BE2C (cell line): ENCODE measurements at regions not wholly inside any gene's neighbourhood (a gene's known extent, or its start where the extent isn't known, plus 50 kb on each side); places are given as distances from the start of the nearest gene placed in this dataset.
"Not testable (repeated sequence)": the region's sequence is repeated elsewhere in the genome, so short reads cannot be mapped to it uniquely, and the experiment has no call there.

Experiments used
- DNase-seq: peaks from one replicate; pipeline ENCODE4 v3.0.0-alpha.2; 2020
- H3K27me3 ChIP-seq: fragments of 250-450 bp; sonication (Bioruptor Pico); 2 replicates; pipeline ENCODE4 v1.5.1; 2020; ENCODE audit warnings: mild to moderate bottlenecking
- H3K36me3 ChIP-seq: fragments of 250-450 bp; sonication (Bioruptor Pico); 2 replicates; pipeline ENCODE4 v1.5.1; 2020; ENCODE audit warnings: mild to moderate bottlenecking
- H3K4me1 ChIP-seq: fragments of 250-450 bp; sonication (Bioruptor Pico); 2 replicates; pipeline ENCODE4 v1.5.1; 2020
- H3K4me3 ChIP-seq: 2 replicates; pipeline ENCODE4 v1.5.1; 2011; ENCODE audit warnings: low read depth, low read length
- H3K9me3 ChIP-seq: fragments of 250-450 bp; sonication (Bioruptor Pico); 2 replicates; pipeline ENCODE4 v1.5.1; 2020
- CTCF ChIP-seq: IDR thresholded peaks from 2 replicates; pipeline ENCODE4 v1.5.1; 2012; ENCODE audit warnings: mild to moderate bottlenecking, low read depth, low read length

GRCh38 chr3:194886836-194887235 lies 201.2 kb downstream of the FAM43A start:
- Histone ChIP-seq H3K4me3 (no peak overlapping the region), H3K4me1 (peaks cover 3% of the 10 kb centered on the region; the same call in 1 of the 2 replicates), H3K36me3 (no peaks in the 10 kb centered on the region), H3K9me3 (peaks cover 9% of the 10 kb centered on the region), H3K27me3 (no peaks in the 10 kb centered on the region)
- TF ChIP-seq CTCF, result no peak
- no peak for DNase-seq

- H3K27me3 ChIP-seq, H3K36me3 ChIP-seq, H3K4me1 ChIP-seq, H3K4me3 ChIP-seq, H3K9me3 ChIP-seq, DNase-seq: not testable (repeated sequence)
Measured at GRCh38 chr3:194888062-194888461, 202.4 kb downstream of the FAM43A start.

- Histone ChIP-seq H3K4me1 (peaks cover 3% of the 10 kb centered on the region; the same call in 1 of the 2 replicates), H3K27me3 (no peaks in the 10 kb centered on the region), H3K9me3 (peaks cover 7% of the 10 kb centered on the region), H3K36me3 (no peaks in the 10 kb centered on the region), H3K4me3 (no peak overlapping the region)
- no peak for TF ChIP-seq CTCF
- DNase-seq, result no peak
Measured at GRCh38 chr3:194888916-194889315, 203.2 kb downstream of the FAM43A start.

DNA sequence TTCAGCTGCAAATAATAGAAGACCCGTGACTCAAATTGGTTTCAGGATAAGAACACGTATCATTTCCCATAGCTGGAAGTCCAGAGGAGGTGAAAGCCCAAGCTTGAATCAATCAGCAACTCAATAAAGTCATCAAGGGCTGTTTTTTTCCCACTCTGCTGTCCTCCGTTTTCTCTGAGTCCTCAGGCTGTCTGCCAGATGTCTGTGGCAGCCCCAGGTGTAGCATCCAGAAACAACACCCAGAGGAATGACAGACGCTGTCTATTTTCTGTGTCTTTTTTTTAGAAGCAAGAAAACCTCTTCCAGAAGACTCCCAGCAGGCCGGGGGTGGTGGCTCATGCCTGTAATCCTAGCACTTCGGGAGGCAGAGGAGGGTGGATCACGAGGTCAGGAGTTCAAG lies 204.4 kb downstream of the FAM43A start:
- Histone ChIP-seq H3K4me1 (peaks cover 3% of the 10 kb centered on the region; the same call in 1 of the 2 replicates), H3K9me3 (no peaks in the 10 kb centered on the region), H3K4me3 (no peak overlapping the region), H3K36me3 (no peaks in the 10 kb centered on the region), H3K27me3 (no peaks in the 10 kb centered on the region)
- no peak for DNase-seq
- TF ChIP-seq CTCF, result no peak

DNA sequence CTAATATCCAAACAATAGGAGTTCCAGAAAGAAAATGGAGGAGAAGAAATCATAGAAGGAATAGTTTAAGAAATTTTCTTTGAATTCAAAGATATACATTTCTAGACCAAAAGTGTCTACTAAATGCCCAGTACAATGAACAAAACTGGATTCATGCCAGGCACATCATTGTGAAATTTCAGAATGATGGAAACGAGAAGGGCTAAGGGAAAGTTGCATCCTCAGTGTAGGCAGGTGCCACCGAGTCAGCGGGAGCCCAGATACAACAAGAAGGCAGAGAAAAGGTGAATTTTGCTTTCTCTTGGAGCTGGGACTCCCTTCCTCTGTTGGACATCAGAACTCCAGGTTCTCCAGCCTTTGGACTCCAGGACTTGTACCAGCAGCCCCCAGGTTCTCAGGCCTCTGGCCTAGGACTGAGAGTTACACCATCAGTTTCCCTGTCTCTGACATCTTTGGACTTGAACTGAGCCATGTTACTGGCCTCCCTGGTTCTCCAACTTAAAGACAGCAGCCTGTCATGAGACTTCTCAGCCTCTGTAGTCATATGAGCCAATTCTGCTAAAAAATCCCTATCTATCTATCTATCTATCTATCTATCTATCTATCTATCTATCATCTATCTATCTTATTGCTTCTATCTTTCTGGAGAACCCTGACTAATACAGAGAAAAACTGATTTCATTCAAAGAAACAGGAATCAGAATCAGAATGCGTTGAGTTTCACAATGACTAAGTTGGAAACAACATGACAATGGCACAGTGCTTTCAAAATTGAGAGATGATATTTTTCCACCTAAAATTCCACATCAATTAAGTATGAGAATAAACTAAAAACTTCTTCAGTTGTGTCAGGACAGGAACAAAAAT lies 207.7 kb downstream of the FAM43A start:
- DNase-seq, result no peak
- no peaks in the 10 kb centered on the region for H3K27me3 ChIP-seq
- H3K9me3 ChIP-seq, result no peaks in the 10 kb centered on the region
- no peak for TF ChIP-seq CTCF
- peaks cover 3% of the 10 kb centered on the region; the same call in 1 of the 2 replicates for H3K4me1 ChIP-seq
- H3K4me3 ChIP-seq, result no peak overlapping the region
- no peaks in the 10 kb centered on the region for H3K36me3 ChIP-seq

- H3K27me3 ChIP-seq, result no peaks in the 10 kb centered on the region
- no peak for TF ChIP-seq CTCF
- no peaks in the 10 kb centered on the region for H3K9me3 ChIP-seq
- no peaks in the 10 kb centered on the region for H3K36me3 ChIP-seq
- no peak overlapping the region for H3K4me3 ChIP-seq
- H3K4me1 ChIP-seq, result no peaks in the 10 kb centered on the region
- DNase-seq, result no peak
Measured at GRCh38 chr3:194894538-194894937, 208.9 kb downstream of the FAM43A start.
